AG04449 (cell line): ENCODE measurements at regions not wholly inside any gene's neighbourhood (a gene's known extent, or its start where the extent isn't known, plus 50 kb on each side); places are given as distances from the start of the nearest gene placed in this dataset.

ENCODE experiments used
- CTCF ChIA-PET: fragments of 350-600 bp; formaldehyde crosslinking; extraction: SDS; loops from one replicate; lab custom pipeline; 2021; ENCODE audit warnings: antibody characterized with exemption; lab: Yijun Ruan, JAX
- POLR2A ChIA-PET: fragments of 400-600, 350-600 bp; formaldehyde crosslinking; extraction: SDS; loops from one replicate; lab custom pipeline; 2020; ENCODE audit warnings: antibody characterized with exemption, inconsistent platforms; lab: Yijun Ruan, JAX
- DNase-seq: peaks from one replicate; pipeline ENCODE4 v3.0.0-alpha.2; 2010; ENCODE audit warnings: low read depth, low spot score
- H3K4me3 ChIP-seq: 2 replicates; pipeline ENCODE4 v1.5.1; 2011; ENCODE audit warnings: low read depth, mild to moderate bottlenecking, control low read depth, low read length
- TF ChIP-seq, protein P1 (sequence below): IDR thresholded peaks from one replicate; pipeline ENCODE4 v1.5.1; 2011; ENCODE audit warnings: mild to moderate bottlenecking, moderate library complexity, low read length, control low read depth, inconsistent platforms; ENCODE audit not compliant: insufficient read depth; ENCODE audit errors: missing control alignments

DNA sequence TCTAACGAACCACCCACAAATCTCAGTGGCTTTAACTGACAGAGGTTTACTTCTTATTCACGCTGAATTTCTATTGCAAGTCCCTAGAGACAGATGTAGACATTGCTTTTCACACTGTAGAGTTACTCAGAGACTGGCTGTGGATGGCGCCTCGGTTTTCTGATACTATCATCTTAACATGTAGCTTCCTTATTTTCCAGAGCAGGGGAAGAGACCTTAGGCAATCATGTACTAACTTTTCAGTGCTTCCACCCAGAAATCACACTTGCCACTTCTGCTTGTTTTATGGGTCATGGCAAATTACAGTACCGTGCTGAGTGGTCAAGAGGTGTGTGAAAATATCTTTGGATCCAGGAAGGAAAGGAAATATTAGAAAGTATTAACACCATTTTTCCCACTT is 65.4 kb downstream of the MAF start:
- POLR2A ChIA-PET, result no interaction called here
- TF ChIP-seq, protein P1, sequence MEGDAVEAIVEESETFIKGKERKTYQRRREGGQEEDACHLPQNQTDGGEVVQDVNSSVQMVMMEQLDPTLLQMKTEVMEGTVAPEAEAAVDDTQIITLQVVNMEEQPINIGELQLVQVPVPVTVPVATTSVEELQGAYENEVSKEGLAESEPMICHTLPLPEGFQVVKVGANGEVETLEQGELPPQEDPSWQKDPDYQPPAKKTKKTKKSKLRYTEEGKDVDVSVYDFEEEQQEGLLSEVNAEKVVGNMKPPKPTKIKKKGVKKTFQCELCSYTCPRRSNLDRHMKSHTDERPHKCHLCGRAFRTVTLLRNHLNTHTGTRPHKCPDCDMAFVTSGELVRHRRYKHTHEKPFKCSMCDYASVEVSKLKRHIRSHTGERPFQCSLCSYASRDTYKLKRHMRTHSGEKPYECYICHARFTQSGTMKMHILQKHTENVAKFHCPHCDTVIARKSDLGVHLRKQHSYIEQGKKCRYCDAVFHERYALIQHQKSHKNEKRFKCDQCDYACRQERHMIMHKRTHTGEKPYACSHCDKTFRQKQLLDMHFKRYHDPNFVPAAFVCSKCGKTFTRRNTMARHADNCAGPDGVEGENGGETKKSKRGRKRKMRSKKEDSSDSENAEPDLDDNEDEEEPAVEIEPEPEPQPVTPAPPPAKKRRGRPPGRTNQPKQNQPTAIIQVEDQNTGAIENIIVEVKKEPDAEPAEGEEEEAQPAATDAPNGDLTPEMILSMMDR, result no peak
- CTCF ChIA-PET, result no interaction called here
- H3K4me3 ChIP-seq, result no peak overlapping the region
- no peak for DNase-seq

DNA sequence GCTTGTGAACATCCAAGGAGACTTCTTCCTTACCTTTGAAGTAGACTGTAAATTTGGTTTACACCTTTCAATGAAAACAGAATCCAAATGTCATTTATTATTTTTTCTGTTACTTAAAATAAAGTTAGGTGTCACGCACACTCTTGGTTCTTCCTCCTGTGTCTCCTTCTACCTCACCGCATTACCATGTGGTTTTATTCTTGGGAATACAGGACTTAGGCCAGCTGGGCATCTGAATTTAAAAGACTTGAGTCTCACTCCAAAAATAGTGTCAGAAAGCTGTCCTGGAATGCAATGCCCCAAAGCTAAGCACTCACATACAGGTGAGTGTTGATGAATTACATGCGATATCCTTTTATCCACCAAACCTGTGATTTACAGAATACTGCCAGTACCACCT is 66.4 kb downstream of the MAF start:
- ChIA-PET POLR2A (no interaction called here), CTCF (no interaction called here)
- TF ChIP-seq, protein P1, result no peak
- no peak overlapping the region for H3K4me3 ChIP-seq
- no peak for DNase-seq

DNA sequence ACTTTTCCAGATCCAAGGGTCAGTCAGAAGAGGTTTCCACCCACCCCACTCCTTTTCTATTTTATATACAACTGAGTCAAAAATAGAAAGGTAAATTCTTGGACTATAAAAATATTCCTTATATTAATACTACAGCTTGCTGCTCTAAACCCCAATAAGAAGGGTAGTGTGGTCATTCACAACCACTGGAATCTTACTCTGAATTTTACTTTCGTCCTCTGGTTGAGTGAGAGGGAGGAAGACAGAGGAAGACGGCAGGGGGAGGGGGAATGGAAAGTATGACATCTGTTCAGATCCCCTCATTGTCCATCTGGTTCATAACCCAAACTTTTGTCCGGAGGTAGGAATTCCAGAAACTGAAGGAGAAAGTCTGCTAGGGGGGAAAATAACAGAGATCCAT is 67.2 kb downstream of the MAF start:
- no peak overlapping the region for H3K4me3 ChIP-seq
- ChIA-PET CTCF (no interaction called here), POLR2A (no interaction called here)
- TF ChIP-seq, protein P1, result no peak
- no peak for DNase-seq

DNA sequence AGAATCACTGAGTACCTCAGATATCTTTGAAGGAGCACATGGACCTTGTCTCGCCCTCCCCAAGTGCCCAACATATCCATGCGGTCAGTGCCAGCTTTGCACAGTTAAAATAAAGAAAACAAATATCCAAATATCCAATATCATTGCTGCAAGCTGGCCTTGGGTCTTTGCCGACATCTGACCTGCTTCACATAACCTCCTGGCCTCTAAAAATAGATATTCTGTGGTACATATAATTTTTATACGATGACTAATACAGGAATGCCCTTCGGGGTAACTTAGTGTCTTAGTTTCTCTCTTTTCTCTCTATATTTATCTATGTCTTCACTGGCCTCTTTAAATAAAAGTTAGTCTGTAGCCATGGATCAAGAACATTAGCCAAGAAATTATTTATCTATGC is 67.8 kb downstream of the MAF start:
- TF ChIP-seq, protein P1, result no peak
- no peak for DNase-seq
- CTCF ChIA-PET, result no interaction called here

DNA sequence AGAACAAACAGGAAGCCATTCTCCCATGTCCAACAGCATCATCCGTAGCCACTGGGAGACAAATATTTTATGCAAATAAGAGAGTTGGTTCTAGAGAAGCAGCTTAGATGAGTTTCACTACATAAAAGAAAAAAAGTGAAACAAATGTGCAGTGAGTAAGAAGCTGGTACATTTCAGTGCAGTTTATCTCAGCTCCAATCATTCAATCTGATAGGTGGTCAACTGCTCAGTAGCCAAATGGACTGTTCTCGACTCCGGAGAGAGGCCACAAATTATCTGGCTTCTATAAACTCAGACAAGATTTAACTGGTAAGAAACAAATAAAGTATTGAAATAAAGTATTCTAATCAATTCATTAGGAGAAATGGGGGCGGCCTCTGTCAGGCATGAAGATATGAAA is 68.3 kb downstream of the MAF start:
- ChIA-PET CTCF (no interaction called here), POLR2A (no interaction called here)
- TF ChIP-seq, protein P1, result no peak
- DNase-seq, result no peak
- no peak overlapping the region for H3K4me3 ChIP-seq

More for the DNA sequence above, 67.8 kb downstream of the MAF start:
- POLR2A ChIA-PET, result no interaction called here
- H3K4me3 ChIP-seq, result no peak overlapping the region

DNA sequence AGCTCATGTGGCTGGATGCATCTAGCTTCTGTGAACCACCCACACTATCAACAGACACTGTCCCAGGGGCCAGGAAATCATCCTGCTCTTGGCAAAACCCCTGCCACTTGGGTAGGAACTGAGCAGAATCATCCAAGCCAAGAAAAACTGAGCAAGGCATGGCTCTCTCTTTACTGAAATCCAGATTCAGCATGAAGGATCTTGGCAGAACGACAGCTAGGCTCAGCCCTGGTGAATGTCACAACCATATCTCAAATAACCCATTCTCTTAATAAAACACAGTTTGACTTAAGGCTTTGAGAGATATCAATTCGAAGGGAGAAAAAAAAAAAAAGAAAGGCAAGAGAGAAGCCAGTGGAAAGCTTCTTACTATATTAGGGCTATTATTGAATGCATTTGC is 72.2 kb downstream of the MAF start:
- CTCF ChIA-PET, result no interaction called here
- POLR2A ChIA-PET, result interaction anchor here (0.7 kb wide), 1 partner anchor 946 kb away, joined by 3 read pairs; no protein-coding TSS in a partner anchor
- DNase-seq, result no peak

More for the DNA sequence above, 72.2 kb downstream of the MAF start:
- TF ChIP-seq, protein P1, result no peak
- H3K4me3 ChIP-seq, result no peak overlapping the region
